ENCODE measurements at regions not wholly inside any gene's neighbourhood (a gene's known extent, or its start where the extent isn't known, plus 50 kb on each side); places are given as distances from the start of the nearest gene placed in this dataset.

DNA sequence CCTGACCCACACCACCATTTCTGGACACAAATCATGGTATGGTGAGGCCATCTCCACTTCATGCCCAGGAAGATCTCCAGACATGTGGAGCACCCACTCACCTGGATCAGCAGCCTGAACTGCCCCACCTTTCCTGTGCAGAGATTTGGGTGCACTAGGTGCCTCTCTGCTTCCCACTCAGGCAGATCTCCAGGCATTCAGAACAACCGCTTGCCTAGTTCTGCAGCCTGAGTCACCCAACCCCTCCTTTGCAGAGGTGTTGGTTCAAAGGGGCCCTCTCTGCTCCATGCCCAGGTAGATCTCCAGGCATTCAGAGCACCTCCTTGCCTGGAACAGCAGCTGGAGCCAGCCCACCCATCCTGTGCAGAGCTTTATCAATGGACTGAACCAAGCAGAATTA, 620.8 kb downstream of the LRRIQ3 start:
- no peak for TF ChIP-seq POLR2AphosphoS5 (IDR thresholded peaks at IDR 0.05; ENCODE audit: borderline replicate concordance, low read depth, low read length)
- TF ChIP-seq FOXP2 (optimal IDR thresholded peaks at IDR 0.05; ENCODE audit: control extremely low read depth, extremely low read length, insufficient read depth), result no peak
